Epithelial cell of proximal tubule (primary cell): ENCODE measurements at regions not wholly inside any gene's neighbourhood (a gene's known extent, or its start where the extent isn't known, plus 50 kb on each side); places are given as distances from the start of the nearest gene placed in this dataset.

Experiments
- DNase-seq: peaks from one replicate; pipeline ENCODE4 v3.0.0-alpha.2; 2011; ENCODE audit warnings: low read depth
- H3K4me3 ChIP-seq: 2 replicates; pipeline ENCODE4 v1.5.1; 2011; ENCODE audit warnings: low read depth, mild to moderate bottlenecking, low read length
- TF ChIP-seq, protein P1 (sequence below): conservative IDR thresholded peaks from 2 replicates; pipeline ENCODE4 v1.5.1; 2012; ENCODE audit warnings: low read depth, mild to moderate bottlenecking, low read length

GRCh38 chr6:50467931-50468330, 245.4 kb upstream of the TFAP2D start:
- H3K4me3 ChIP-seq: no peak overlapping the region
- DNase-seq: no peak
- TF ChIP-seq, protein P1, sequence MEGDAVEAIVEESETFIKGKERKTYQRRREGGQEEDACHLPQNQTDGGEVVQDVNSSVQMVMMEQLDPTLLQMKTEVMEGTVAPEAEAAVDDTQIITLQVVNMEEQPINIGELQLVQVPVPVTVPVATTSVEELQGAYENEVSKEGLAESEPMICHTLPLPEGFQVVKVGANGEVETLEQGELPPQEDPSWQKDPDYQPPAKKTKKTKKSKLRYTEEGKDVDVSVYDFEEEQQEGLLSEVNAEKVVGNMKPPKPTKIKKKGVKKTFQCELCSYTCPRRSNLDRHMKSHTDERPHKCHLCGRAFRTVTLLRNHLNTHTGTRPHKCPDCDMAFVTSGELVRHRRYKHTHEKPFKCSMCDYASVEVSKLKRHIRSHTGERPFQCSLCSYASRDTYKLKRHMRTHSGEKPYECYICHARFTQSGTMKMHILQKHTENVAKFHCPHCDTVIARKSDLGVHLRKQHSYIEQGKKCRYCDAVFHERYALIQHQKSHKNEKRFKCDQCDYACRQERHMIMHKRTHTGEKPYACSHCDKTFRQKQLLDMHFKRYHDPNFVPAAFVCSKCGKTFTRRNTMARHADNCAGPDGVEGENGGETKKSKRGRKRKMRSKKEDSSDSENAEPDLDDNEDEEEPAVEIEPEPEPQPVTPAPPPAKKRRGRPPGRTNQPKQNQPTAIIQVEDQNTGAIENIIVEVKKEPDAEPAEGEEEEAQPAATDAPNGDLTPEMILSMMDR: no peak

- H3K4me3 ChIP-seq: no peak overlapping the region
- TF ChIP-seq, protein P1: no peak
- DNase-seq: no peak
These were observed 242.3 kb upstream of the TFAP2D start for GRCh38 chr6:50471041-50471440.

DNA sequence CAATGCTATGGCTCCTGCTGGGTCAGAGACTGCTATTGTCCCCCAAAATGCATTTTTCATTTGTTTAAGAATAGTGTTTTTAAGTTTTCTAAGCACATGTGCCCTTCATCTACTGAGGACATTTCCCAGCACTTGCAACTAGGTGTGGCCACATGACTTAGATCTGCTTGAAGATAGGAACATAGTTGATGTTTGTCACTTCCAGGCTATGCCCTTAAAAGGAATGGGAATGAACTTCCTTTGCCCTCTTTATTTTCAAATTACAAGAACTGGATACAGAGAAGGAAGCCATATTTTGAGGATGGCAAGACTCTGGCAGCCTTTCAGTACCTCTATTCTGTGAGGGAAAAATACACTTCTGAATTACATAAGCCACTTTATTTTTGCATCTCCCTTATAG, 203.0 kb upstream of the TFAP2D start:
- H3K4me3 ChIP-seq: no peak overlapping the region
- no peak for DNase-seq
- TF ChIP-seq, protein P1: no peak

- TF ChIP-seq, protein P1: no peak
- no peak overlapping the region for H3K4me3 ChIP-seq
- no peak for DNase-seq
These were observed 192.7 kb upstream of the TFAP2D start for GRCh38 chr6:50520326-50521266.

GRCh38 chr6:50524341-50524740, 189.0 kb upstream of the TFAP2D start:
- H3K4me3 ChIP-seq: no peak overlapping the region
- no peak for DNase-seq
- TF ChIP-seq, protein P1: no peak

- DNase-seq: no peak
- no peak overlapping the region for H3K4me3 ChIP-seq
- TF ChIP-seq, protein P1: no peak
These were observed 185.3 kb upstream of the TFAP2D start for GRCh38 chr6:50527985-50528384.

- no peak for DNase-seq
- no peak overlapping the region for H3K4me3 ChIP-seq
- TF ChIP-seq, protein P1: no peak
These were observed 173.9 kb upstream of the TFAP2D start for GRCh38 chr6:50539447-50539846.
